H9 (cell line): ENCODE measurements at regions not wholly inside any gene's neighbourhood (a gene's known extent, or its start where the extent isn't known, plus 50 kb on each side); places are given as distances from the start of the nearest gene placed in this dataset.
A peak's percentile ranks its signal among the peaks of the same experiment; 100 is the strongest.

Source experiments
- DNase-seq: peaks from one replicate; pipeline ENCODE4 v3.0.0-alpha.2; 2017
- H2AFZ ChIP-seq: one replicate; pipeline ENCODE4 v1.6.1; 2013; ENCODE audit warnings: mild to moderate bottlenecking, low read length, control low read depth, moderate library complexity
- H2AK5ac ChIP-seq: 2 replicates; pipeline ENCODE4 v1.6.1; 2013; ENCODE audit warnings: low read length, control low read depth, mixed read lengths; ENCODE audit not compliant: insufficient read length
- H2BK120ac ChIP-seq: one replicate; pipeline ENCODE4 v1.6.1; 2013; ENCODE audit warnings: low read depth, mild to moderate bottlenecking, low read length, control low read depth, inconsistent platforms; ENCODE audit not compliant: poor library complexity, severe bottlenecking
- H2BK12ac ChIP-seq: 2 replicates; pipeline ENCODE4 v1.6.1; 2013; ENCODE audit warnings: low read length, control low read depth, mixed read lengths, low read depth; ENCODE audit not compliant: insufficient read length
- H2BK15ac ChIP-seq: 2 replicates; pipeline ENCODE4 v1.6.1; 2013; ENCODE audit warnings: low read depth, low read length, control low read depth
- H2BK20ac ChIP-seq: one replicate; pipeline ENCODE4 v1.6.1; 2013; ENCODE audit warnings: low read depth, mild to moderate bottlenecking, low read length, control low read depth, inconsistent platforms; ENCODE audit not compliant: poor library complexity, severe bottlenecking
- H2BK5ac ChIP-seq: 2 replicates; pipeline ENCODE4 v1.6.1; 2013; ENCODE audit warnings: low read length, control low read depth, mixed read lengths; ENCODE audit not compliant: insufficient read length
- H3K14ac ChIP-seq: 2 replicates; pipeline ENCODE4 v1.6.1; 2013; ENCODE audit warnings: low read length, control low read depth; ENCODE audit not compliant: insufficient read depth
- H3K18ac ChIP-seq: 2 replicates; pipeline ENCODE4 v1.6.1; 2013; ENCODE audit warnings: low read depth, mild to moderate bottlenecking, mixed read lengths, low read length, control low read depth; ENCODE audit not compliant: insufficient read length
- H3K23ac ChIP-seq: 2 replicates; pipeline ENCODE4 v1.6.1; 2013; ENCODE audit warnings: low read length, control low read depth, mixed read lengths, low read depth; ENCODE audit not compliant: insufficient read length
- H3K23me2 ChIP-seq: 2 replicates; pipeline ENCODE4 v1.6.1; 2013; ENCODE audit warnings: low read depth, mild to moderate bottlenecking, mixed read lengths, low read length, control low read depth; ENCODE audit not compliant: insufficient read length, poor library complexity, severe bottlenecking
- H3K27ac ChIP-seq: 2 replicates; pipeline ENCODE4 v1.5.1; 2013; ENCODE audit warnings: low read length, control low read depth, mixed read lengths, low read depth; ENCODE audit not compliant: insufficient read length
- H3K27me3 ChIP-seq: 2 replicates; pipeline ENCODE4 v1.6.1; 2013; ENCODE audit warnings: low read length, control low read depth, inconsistent platforms; ENCODE audit not compliant: insufficient read depth
- H3K4ac ChIP-seq: 2 replicates; pipeline ENCODE4 v1.6.1; 2013; ENCODE audit warnings: low read depth, mild to moderate bottlenecking, control low read depth, inconsistent platforms, low read length, moderate library complexity
- H3K4me1 ChIP-seq: 2 replicates; pipeline ENCODE4 v1.6.1; 2013; ENCODE audit warnings: low read length, control low read depth, inconsistent platforms; ENCODE audit not compliant: insufficient read depth
- H3K4me2 ChIP-seq: 2 replicates; pipeline ENCODE4 v1.6.1; 2013; ENCODE audit warnings: low read length, control low read depth, mixed read lengths; ENCODE audit not compliant: insufficient read length, insufficient read depth
- H3K56ac ChIP-seq: 2 replicates; pipeline ENCODE4 v1.6.1; 2013; ENCODE audit warnings: low read depth, mild to moderate bottlenecking, mixed read lengths, low read length, control low read depth; ENCODE audit not compliant: insufficient read length
- H3K79me1 ChIP-seq: 2 replicates; pipeline ENCODE4 v1.6.1; 2013; ENCODE audit warnings: low read depth, mild to moderate bottlenecking, moderate library complexity, low read length, control low read depth, inconsistent platforms; ENCODE audit not compliant: insufficient read depth, poor library complexity, severe bottlenecking
- H3K79me2 ChIP-seq: 2 replicates; pipeline ENCODE4 v1.6.1; 2013; ENCODE audit warnings: low read length, control low read depth, inconsistent platforms; ENCODE audit not compliant: insufficient read depth
- H3K9ac ChIP-seq: 2 replicates; pipeline ENCODE4 v1.6.1; 2013; ENCODE audit warnings: low read length, control low read depth, mixed read lengths; ENCODE audit not compliant: insufficient read length; ENCODE audit errors: extremely low read depth
- H3K9me3 ChIP-seq: one replicate; pipeline ENCODE4 v1.6.1; 2013; ENCODE audit warnings: low read depth, low read length, inconsistent platforms; ENCODE audit not compliant: control insufficient read depth
- H3T11ph ChIP-seq: one replicate; pipeline ENCODE4 v1.6.1; 2013; ENCODE audit warnings: mild to moderate bottlenecking, low read length, control low read depth, inconsistent platforms
- H4K20me1 ChIP-seq: one replicate; pipeline ENCODE4 v1.6.1; 2013; ENCODE audit not compliant: control insufficient read depth, insufficient read length, insufficient read depth
- H4K5ac ChIP-seq: 2 replicates; pipeline ENCODE4 v1.6.1; 2013; ENCODE audit warnings: low read depth, mild to moderate bottlenecking, mixed read lengths, low read length, control low read depth; ENCODE audit not compliant: insufficient read length
- H4K8ac ChIP-seq: replicated peaks from 2 replicates; pipeline ENCODE4 v1.6.1; 2013; ENCODE audit warnings: low read length, control low read depth, mixed read lengths, low read depth; ENCODE audit not compliant: insufficient read length
- H4K91ac ChIP-seq: 2 replicates; pipeline ENCODE4 v1.6.1; 2013; ENCODE audit warnings: low read depth, mild to moderate bottlenecking, moderate library complexity, mixed read lengths, low read length, control low read depth; ENCODE audit not compliant: insufficient read length
- H3K27ac Mint-ChIP-seq, 3 experiments: 2 replicates in 2 of 3; 3 replicates in 1 of 3; pipeline ENCODE4 v1.8.0; 2020 to 2021; ENCODE audit warnings: mixed read lengths in 3 of 3, mild to moderate bottlenecking in 1 of 3, moderate library complexity in 1 of 3
- H3K27me3 Mint-ChIP-seq: 2 replicates; pipeline ENCODE4 v1.8.0; 2021; ENCODE audit warnings: low read depth, mild to moderate bottlenecking, moderate library complexity, mixed read lengths
- H3K36me3 Mint-ChIP-seq, 3 experiments: 2 replicates in 2 of 3; 3 replicates in 1 of 3; pipeline ENCODE4 v1.8.0; 2020 to 2021; ENCODE audit warnings: low read depth in 3 of 3, mixed read lengths in 3 of 3; ENCODE audit not compliant: insufficient read depth in 1 of 3
- H3K4me1 Mint-ChIP-seq, 2 experiments: 2 replicates each; pipeline ENCODE4 v1.8.0; 2020; ENCODE audit warnings: mixed read lengths in 2 of 2
- H3K4me3 Mint-ChIP-seq, 2 experiments: 2 replicates in 1 of 2; 3 replicates in 1 of 2; pipeline ENCODE4 v1.8.0; 2020 to 2021; ENCODE audit warnings: mild to moderate bottlenecking in 2 of 2, mixed read lengths in 2 of 2, moderate library complexity in 1 of 2
- H3K9me3 Mint-ChIP-seq, 2 experiments: 2 replicates in 1 of 2; 3 replicates in 1 of 2; pipeline ENCODE4 v1.8.0; 2020; ENCODE audit warnings: mild to moderate bottlenecking in 2 of 2, mixed read lengths in 2 of 2, moderate library complexity in 1 of 2
- CTCF ChIP-seq: fragments of 200-600 bp; sonication (generic); conservative IDR thresholded peaks from 3 replicates; pipeline ENCODE4 v1.8.0; 2021; ENCODE audit warnings: antibody characterized with exemption, mild to moderate bottlenecking
- WGBS: extraction: QIAGEN DNeasy Blood & Tissue Kit; methylation state at CpG from one replicate; pipeline ENCODE4 v1.1.7; 2013; ENCODE audit warnings: missing lambda C conversion rate, low lambda C conversion rate, mixed read lengths; ENCODE audit not compliant: insufficient read length; ENCODE audit errors: extremely low coverage; 5-methylcytosine and 5-hydroxymethylcytosine counted together

GRCh38 chr3:153976891-153977554, 144.2 kb upstream of the ARHGEF26 start:
- Histone ChIP-seq H2AFZ (no peak overlapping the region), H2BK20ac (no peak overlapping the region), H3K27me3 (no peaks in the 10 kb centered on the region), H3K4ac (no peak overlapping the region), H3K23me2 (no peaks in the 10 kb centered on the region), H2BK12ac (no peak overlapping the region), H2BK120ac (no peak overlapping the region), H3K4me1 (no peaks in the 10 kb centered on the region), H4K8ac (no peak overlapping the region), H3T11ph (no peak overlapping the region), H2BK5ac (no peak overlapping the region), H3K23ac (no peak overlapping the region), H3K14ac (no peak overlapping the region), H3K4me2 (no peak overlapping the region), H2AK5ac (no peak overlapping the region), H3K79me2 (no peaks in the 10 kb centered on the region; the same call in 1 of the 2 replicates), H3K27ac (no peak overlapping the region), H3K9ac (no peak overlapping the region), H4K91ac (no peak overlapping the region), H2BK15ac (no peak overlapping the region), H4K20me1 (no peaks in the 10 kb centered on the region), H3K56ac (no peak overlapping the region), H3K9me3 (no peaks in the 10 kb centered on the region), H3K18ac (no peak overlapping the region), H3K79me1 (no peaks in the 10 kb centered on the region), H4K5ac (no peak overlapping the region)
- Mint-ChIP-seq H3K36me3 (no peaks in the 10 kb centered on the region), H3K4me1 (peaks cover 7 to 10% of the 10 kb centered on the region in 2 experiments; a peak in 3 of 4 replicates), H3K9me3 (no peaks in the 10 kb centered on the region), H3K4me3 (no peak overlapping the region), H3K27ac (peak overlapping the region in 1 of 3 experiments; percentile 0; a peak in 1 of 7 replicates), H3K27me3 (no peaks in the 10 kb centered on the region; the same call in 1 of the 2 replicates)
- DNase-seq = no peak
- TF ChIP-seq CTCF = no peak
- no CpG with 5 or more reads among the region's 2 CpGs for WGBS
